GM18498 (cell line): ENCODE measurements at regions not wholly inside any gene's neighbourhood (a gene's known extent, or its start where the extent isn't known, plus 50 kb on each side); places are given as distances from the start of the nearest gene placed in this dataset.
"Not testable (repeated sequence)": the region's sequence is repeated elsewhere in the genome, so short reads cannot be mapped to it uniquely, and the experiment has no call there.

Experiments
- ATAC-seq: cut with Tn5 transposase; IDR thresholded peaks from one replicate; pipeline ENCODE4 v1.9.1; 2021; ENCODE audit warnings: mild to moderate bottlenecking, moderate library complexity; ENCODE audit not compliant: unreplicated experiment

GRCh38 chrX:42175843-42176242 lies 252.5 kb upstream of the CASK start:
- no peak for ATAC-seq

GRCh38 chrX:42157923-42158322 lies 234.6 kb upstream of the CASK start:
- not testable (repeated sequence) for ATAC-seq

- no peak for ATAC-seq
These were observed 228.5 kb upstream of the CASK start for GRCh38 chrX:42151808-42152207.

- no peak for ATAC-seq
These were observed 226.4 kb upstream of the CASK start for GRCh38 chrX:42149765-42150164.

- ATAC-seq, result no peak
These were observed 225.9 kb upstream of the CASK start for GRCh38 chrX:42149281-42149680.

GRCh38 chrX:42143866-42144592 lies 220.7 kb upstream of the CASK start:
- no peak for ATAC-seq

GRCh38 chrX:42140320-42140719 lies 217.0 kb upstream of the CASK start:
- no peak for ATAC-seq

GRCh38 chrX:42135583-42136228 lies 212.4 kb upstream of the CASK start:
- ATAC-seq, result no peak

GRCh38 chrX:42131856-42132255 lies 208.5 kb upstream of the CASK start:
- ATAC-seq, result no peak

GRCh38 chrX:42129022-42129940 lies 205.9 kb upstream of the CASK start:
- no peak for ATAC-seq

- no peak for ATAC-seq
These were observed 205.2 kb upstream of the CASK start for GRCh38 chrX:42128587-42128986.

- peak; percentile 62 for ATAC-seq
These were observed 204.7 kb upstream of the CASK start for GRCh38 chrX:42128020-42128419.

- ATAC-seq, result peak; percentile 31
These were observed 204.2 kb upstream of the CASK start for GRCh38 chrX:42127563-42127962.

- no peak for ATAC-seq
These were observed 200.0 kb upstream of the CASK start for GRCh38 chrX:42123369-42123768.

GRCh38 chrX:42119076-42119475 lies 195.7 kb upstream of the CASK start:
- ATAC-seq, result no peak

GRCh38 chrX:42117318-42117717 lies 194.0 kb upstream of the CASK start:
- peak; percentile 68 for ATAC-seq

GRCh38 chrX:42109428-42109827 lies 186.1 kb upstream of the CASK start:
- peak; percentile 57 for ATAC-seq

- ATAC-seq, result no peak
These were observed 184.4 kb upstream of the CASK start for GRCh38 chrX:42107495-42108488.

- no peak for ATAC-seq
These were observed 183.2 kb upstream of the CASK start for GRCh38 chrX:42106556-42106955.

- ATAC-seq, result no peak
These were observed 179.4 kb upstream of the CASK start for GRCh38 chrX:42102586-42103282.
